NCI-H82 treated with DMSO at 0.1 percent for 48 hours (cell line): ENCODE measurements at regions not wholly inside any gene's neighbourhood (a gene's known extent, or its start where the extent isn't known, plus 50 kb on each side); places are given as distances from the start of the nearest gene placed in this dataset.

Experiments
- DNase-seq: peaks from one replicate; lab custom pipeline; 2025; ENCODE audit not compliant: unreplicated experiment; lab: John Stamatoyannopoulos, UW

DNA sequence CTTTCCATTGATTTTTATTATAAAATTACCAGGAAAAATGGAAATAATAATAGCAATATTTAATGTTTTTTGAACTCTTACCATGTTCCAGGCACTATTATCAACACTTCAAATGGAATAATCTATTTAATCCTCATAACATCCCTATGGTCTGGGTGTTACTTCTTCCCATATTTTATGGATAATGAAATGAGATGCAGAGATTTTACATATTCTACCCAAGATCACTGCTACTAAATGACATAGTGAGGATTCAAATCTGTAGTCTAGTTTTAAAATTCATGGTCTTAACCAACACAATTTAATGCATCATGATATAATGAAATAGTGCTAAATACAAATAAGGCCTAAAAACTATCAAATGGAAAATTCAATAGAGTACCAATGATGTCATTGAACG, 70.4 kb upstream of the COL3A1 start:
- DNase-seq = no peak

DNA sequence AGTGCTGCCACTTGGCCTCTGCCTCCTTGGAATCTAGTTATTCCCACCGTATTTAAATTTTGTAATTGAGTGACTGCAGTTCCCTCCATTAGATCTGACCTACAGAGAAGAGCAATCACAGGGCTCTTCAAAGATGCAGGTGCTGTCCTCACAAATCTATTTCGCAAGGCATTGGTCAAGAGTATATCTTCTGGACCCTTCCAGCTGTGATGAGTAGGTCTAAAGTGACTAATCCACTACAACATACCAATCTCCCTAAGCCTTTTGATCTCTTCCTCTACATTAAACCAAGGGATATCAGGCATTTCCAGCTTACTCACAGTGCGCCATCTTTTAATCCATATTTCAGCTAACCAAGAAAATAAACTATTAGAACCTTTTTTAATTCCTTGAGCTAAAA, 65.1 kb upstream of the COL3A1 start:
- no peak for DNase-seq

DNA sequence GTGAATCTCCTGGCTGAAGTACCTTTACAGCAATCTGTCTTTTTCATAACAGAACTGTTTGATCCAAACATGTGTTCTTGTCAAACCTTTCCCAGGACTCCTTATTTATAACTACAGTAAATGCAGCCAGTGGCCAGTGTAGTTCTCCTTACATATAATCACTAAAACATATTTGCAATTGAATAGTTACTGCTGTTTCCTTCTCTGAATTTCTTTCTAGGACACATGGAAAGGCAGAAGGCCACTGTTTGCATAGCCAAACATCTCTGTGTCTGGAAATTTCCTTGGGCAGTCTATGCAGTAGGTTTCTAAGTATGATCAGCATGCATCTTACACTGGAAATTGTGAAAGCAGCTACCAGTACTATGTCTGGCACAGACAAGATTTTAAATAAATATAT, 57.4 kb upstream of the COL3A1 start:
- DNase-seq = no peak

DNA sequence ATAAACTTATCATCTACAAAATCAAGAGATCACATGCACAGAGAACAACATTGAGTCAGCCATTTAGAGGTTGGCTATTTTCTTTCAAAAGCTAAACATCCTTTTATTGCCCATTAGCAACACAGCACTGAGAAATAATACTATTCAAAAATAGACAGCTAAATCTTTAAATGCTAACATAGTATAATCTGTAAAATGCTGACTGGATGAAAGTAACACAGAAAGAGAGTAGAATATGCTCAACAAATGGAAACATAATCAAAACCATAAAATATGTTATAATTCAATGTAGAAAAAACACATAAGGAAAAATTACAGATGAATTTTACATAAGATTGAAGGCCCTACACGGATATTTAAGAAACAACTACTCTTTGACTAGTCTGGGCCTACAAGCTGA, 56.5 kb upstream of the COL3A1 start:
- no peak for DNase-seq

DNA sequence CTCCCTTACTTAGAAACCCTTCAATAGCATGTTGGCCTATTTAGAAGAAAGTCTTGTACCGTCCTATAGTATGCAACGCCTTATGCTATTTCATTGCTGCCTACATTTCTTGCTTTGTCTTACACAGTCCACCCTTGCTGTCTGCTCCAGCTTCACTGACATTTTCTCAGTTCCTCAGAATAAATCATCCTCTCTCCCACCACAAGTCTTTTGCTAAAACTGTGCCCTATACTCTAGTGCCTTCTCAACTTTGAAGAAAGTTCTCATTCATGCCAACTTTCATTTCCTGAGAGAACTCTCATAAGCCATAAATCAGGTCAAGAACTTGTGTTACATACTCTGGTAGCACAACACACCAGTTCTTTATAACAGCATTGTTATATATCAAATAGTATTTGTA, 54.3 kb upstream of the COL3A1 start:
- DNase-seq = no peak

DNA sequence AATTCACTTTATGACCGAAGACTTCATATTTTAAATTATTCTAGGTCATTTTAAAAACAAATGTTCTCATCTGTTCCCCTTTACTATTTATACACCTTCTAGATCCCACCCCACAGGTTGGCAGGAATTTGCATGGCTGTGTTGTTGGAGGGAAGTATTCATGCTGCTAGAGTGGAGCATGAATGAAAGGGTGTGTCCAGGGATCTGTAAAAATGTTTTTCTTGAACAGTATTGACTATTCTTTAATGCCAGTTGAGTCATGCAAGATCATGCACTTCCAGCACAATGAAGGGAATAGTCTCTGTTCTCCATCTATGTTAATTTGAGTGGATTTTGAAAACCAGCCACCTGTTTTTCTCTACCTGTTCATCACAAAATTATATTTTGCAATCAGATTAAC, 52.0 kb upstream of the COL3A1 start:
- no peak for DNase-seq
